Thyroid gland (tissue), 4 donors: ENCODE measurements at regions not wholly inside any gene's neighbourhood (a gene's known extent, or its start where the extent isn't known, plus 50 kb on each side); places are given as distances from the start of the nearest gene placed in this dataset.

Source experiments
- DNase-seq, 2 donors: peaks; one replicate each; pipeline ENCODE4 v3.0.0-alpha.2; 2019
- H3K27ac ChIP-seq, 3 donors: fragments of 200-600 bp; sonication (generic); 1 replicate in 2 of 3; 2 replicates in 1 of 3; pipeline ENCODE4 v1.5.1; 2016 to 2019; ENCODE audit warnings: mild to moderate bottlenecking in 1 of 3, moderate library complexity in 1 of 3
- H3K27me3 ChIP-seq: fragments of 200-600 bp; sonication (generic); one replicate; pipeline ENCODE4 v1.5.1; 2019
- H3K36me3 ChIP-seq, 2 donors: fragments of 200-600 bp; sonication (generic); one replicate each; pipeline ENCODE4 v1.5.1; 2016 to 2019
- H3K4me1 ChIP-seq, 2 donors: fragments of 200-600 bp; sonication (generic); one replicate each; pipeline ENCODE4 v1.5.1; 2017 to 2019
- H3K4me3 ChIP-seq, 3 donors: fragments of 200-600 bp; sonication (generic); replicated peaks in 1 of 3; 1 replicate in 2 of 3; 2 replicates in 1 of 3; pipeline ENCODE4 v1.5.1; 2016; ENCODE audit warnings: mild to moderate bottlenecking in 1 of 3
- H3K9me3 ChIP-seq: fragments of 200-600 bp; sonication (generic); one replicate; pipeline ENCODE4 v1.5.1; 2017
- CTCF ChIP-seq, 6 experiments: fragments of 200-600 bp in 3 of 6; fragments of 450-650 bp in 3 of 6; sonication (generic) in 3 of 6; IDR thresholded peaks; one replicate each; pipeline ENCODE4 v1.5.1; 2016 to 2019; ENCODE audit warnings: antibody characterized with exemption in 6 of 6, mild to moderate bottlenecking in 2 of 6, inconsistent platforms in 1 of 6, moderate library complexity in 1 of 6
- POLR2A ChIP-seq, 2 donors: fragments of 450-650 bp; IDR thresholded peaks; one replicate each; pipeline ENCODE4 v1.6.1; 2017; ENCODE audit warnings: antibody characterized with exemption in 2 of 2, mild to moderate bottlenecking in 2 of 2, moderate library complexity in 1 of 2
- WGBS, 2 donors: methylation state at CpG; one replicate each; pipeline ENCODE4 v1.1.5; 2017; 5-methylcytosine and 5-hydroxymethylcytosine counted together
- intact Hi-C: fragments of 100-400 bp; cut with DNase I; formaldehyde crosslinking; loops from one replicate; pipeline ENCODE4 v1.15.1; 2023

- intact Hi-C loops, result no loop called here
- H3K36me3 ChIP-seq, result no peaks in the 10 kb centered on the region
- DNase-seq, result no peak
- 28 to 35% methylated on average over 3 of the region's 3 CpGs for WGBS, 2 donors
- TF ChIP-seq POLR2A (IDR thresholded peaks at IDR 0.05), result no peak
- no peak for TF ChIP-seq CTCF (IDR thresholded peaks at IDR 0.05)
- no peak overlapping the region for H3K4me3 ChIP-seq
- H3K4me1 ChIP-seq, result peaks cover 9 to 27% of the 10 kb centered on the region in 2 donors
- H3K9me3 ChIP-seq, result no peaks in the 10 kb centered on the region
- no peaks in the 10 kb centered on the region for H3K27me3 ChIP-seq
- peak overlapping the region in 1 of 3 donors; percentile 7 for H3K27ac ChIP-seq
Measured at GRCh38 chr4:19689511-19689910, 562.2 kb upstream of the SLIT2 start.

- no peak for DNase-seq
- TF ChIP-seq POLR2A (IDR thresholded peaks at IDR 0.05) (no peak), CTCF (IDR thresholded peaks at IDR 0.05) (no peak)
- peaks cover 8 to 18% of the 10 kb centered on the region in 2 donors for H3K4me1 ChIP-seq
- no peaks in the 10 kb centered on the region for H3K36me3 ChIP-seq
- intact Hi-C loops, result no loop called here
- H3K27me3 ChIP-seq, result no peaks in the 10 kb centered on the region
- no peak overlapping the region for H3K27ac ChIP-seq
- H3K4me3 ChIP-seq, result no peak overlapping the region
- no peaks in the 10 kb centered on the region for H3K9me3 ChIP-seq
Measured at GRCh38 chr4:19686456-19686855, 565.2 kb upstream of the SLIT2 start.

- intact Hi-C loops, result no loop called here
- Histone ChIP-seq H3K4me3 (no peak overlapping the region), H3K27ac (no peak overlapping the region), H3K36me3 (no peaks in the 10 kb centered on the region), H3K27me3 (no peaks in the 10 kb centered on the region), H3K9me3 (no peaks in the 10 kb centered on the region), H3K4me1 (peaks cover 4 to 6% of the 10 kb centered on the region in 2 donors)
- DNase-seq, result no peak
- WGBS, 2 donors, result 49 to 53% methylated on average over 7 of the region's 7 CpGs
- TF ChIP-seq POLR2A (IDR thresholded peaks at IDR 0.05) (no peak), CTCF (IDR thresholded peaks at IDR 0.05) (no peak)
Measured at GRCh38 chr4:19684084-19684483, 567.6 kb upstream of the SLIT2 start.

GRCh38 chr4:19683426-19683825, 568.3 kb upstream of the SLIT2 start:
- H3K4me1 ChIP-seq, result peaks cover 3 to 4% of the 10 kb centered on the region in 2 donors
- no peaks in the 10 kb centered on the region for H3K36me3 ChIP-seq
- TF ChIP-seq CTCF (IDR thresholded peaks at IDR 0.05) (no peak), POLR2A (IDR thresholded peaks at IDR 0.05) (no peak)
- DNase-seq, result no peak
- no peak overlapping the region for H3K4me3 ChIP-seq
- H3K9me3 ChIP-seq, result no peaks in the 10 kb centered on the region
- intact Hi-C loops, result no loop called here
- WGBS, 2 donors, result 80 to 84% methylated on average over 4 of the region's 4 CpGs
- no peak overlapping the region for H3K27ac ChIP-seq
- H3K27me3 ChIP-seq, result no peaks in the 10 kb centered on the region

GRCh38 chr4:19677211-19677610, 574.5 kb upstream of the SLIT2 start:
- peaks cover 11 to 12% of the 10 kb centered on the region in 2 donors for H3K4me1 ChIP-seq
- H3K9me3 ChIP-seq, result no peaks in the 10 kb centered on the region
- no peaks in the 10 kb centered on the region for H3K36me3 ChIP-seq
- no peak for TF ChIP-seq POLR2A (IDR thresholded peaks at IDR 0.05)
- no peak for TF ChIP-seq CTCF (IDR thresholded peaks at IDR 0.05)
- no peaks in the 10 kb centered on the region for H3K27me3 ChIP-seq
- DNase-seq, result no peak
- intact Hi-C loops, result no loop called here
- no peak overlapping the region for H3K27ac ChIP-seq
- H3K4me3 ChIP-seq, result no peak overlapping the region
